Mesodermal cell (in vitro differentiated cells): ENCODE measurements at regions not wholly inside any gene's neighbourhood (a gene's known extent, or its start where the extent isn't known, plus 50 kb on each side); places are given as distances from the start of the nearest gene placed in this dataset.

Experiments used
- H3K27ac ChIP-seq: 2 replicates; pipeline ENCODE4 v1.7.0; 2013; ENCODE audit warnings: mild to moderate bottlenecking, low read depth, low read length, moderate library complexity; ENCODE audit not compliant: severe bottlenecking
- H3K36me3 ChIP-seq: 2 replicates; pipeline ENCODE4 v1.7.1; 2013; ENCODE audit warnings: mild to moderate bottlenecking, low read length, moderate library complexity; ENCODE audit not compliant: control insufficient read depth, insufficient read depth
- H3K4me1 ChIP-seq: one replicate; pipeline ENCODE4 v1.7.1; 2013; ENCODE audit warnings: mild to moderate bottlenecking, low read length; ENCODE audit not compliant: insufficient read depth, control insufficient read depth, poor library complexity, severe bottlenecking
- H3K4me3 ChIP-seq: 2 replicates; pipeline ENCODE4 v1.7.0; 2013; ENCODE audit warnings: low read length, control low read depth, mild to moderate bottlenecking; ENCODE audit not compliant: insufficient read depth, poor library complexity, severe bottlenecking; ENCODE audit errors: extremely low read depth
- H3K9me3 ChIP-seq: 2 replicates; pipeline ENCODE4 v1.7.1; 2013; ENCODE audit warnings: mild to moderate bottlenecking, low read length, moderate library complexity; ENCODE audit not compliant: control insufficient read depth
- WGBS, 2 experiments: methylation state at CpG; one replicate each; pipeline ENCODE4 v1.1.5; 2013; ENCODE audit warnings: missing lambda C conversion rate in 2 of 2; ENCODE audit not compliant: insufficient coverage in 2 of 2; 5-methylcytosine and 5-hydroxymethylcytosine counted together

- Histone ChIP-seq H3K36me3 (no peaks in the 10 kb centered on the region), H3K27ac (no peak overlapping the region), H3K4me3 (no peak overlapping the region), H3K4me1 (no peaks in the 10 kb centered on the region), H3K9me3 (no peaks in the 10 kb centered on the region)
Observed at GRCh38 chr12:81819991-81820633, 61.0 kb upstream of the PPFIA2 start.

GRCh38 chr12:81815611-81816010 lies 56.5 kb upstream of the PPFIA2 start:
- no peak overlapping the region for H3K4me3 ChIP-seq
- H3K27ac ChIP-seq = no peak overlapping the region
- H3K36me3 ChIP-seq = no peaks in the 10 kb centered on the region
- H3K4me1 ChIP-seq = peaks cover 5% of the 10 kb centered on the region
- no peaks in the 10 kb centered on the region for H3K9me3 ChIP-seq
- WGBS, 2 experiments = 63 to 65% methylated on average over 2 of the region's 2 CpGs

GRCh38 chr12:81811778-81812125 lies 52.6 kb upstream of the PPFIA2 start:
- H3K36me3 ChIP-seq = no peaks in the 10 kb centered on the region
- 79 to 83% methylated on average over 1 to 2 of the region's 5 CpGs for WGBS, 2 experiments
- no peak overlapping the region for H3K4me3 ChIP-seq
- peaks cover 5% of the 10 kb centered on the region for H3K4me1 ChIP-seq
- H3K27ac ChIP-seq = no peak overlapping the region
- no peaks in the 10 kb centered on the region for H3K9me3 ChIP-seq

GRCh38 chr12:81811061-81811777 lies 52.1 kb upstream of the PPFIA2 start:
- no peak overlapping the region for H3K27ac ChIP-seq
- no peaks in the 10 kb centered on the region for H3K36me3 ChIP-seq
- no peak overlapping the region for H3K4me3 ChIP-seq
- peaks cover 5% of the 10 kb centered on the region for H3K4me1 ChIP-seq
- no peaks in the 10 kb centered on the region for H3K9me3 ChIP-seq
- WGBS, 2 experiments = 92 to 100% methylated on average over 1 to 3 of the region's 7 CpGs

- Histone ChIP-seq H3K9me3 (no peaks in the 10 kb centered on the region), H3K27ac (no peak overlapping the region), H3K4me1 (peaks cover 5% of the 10 kb centered on the region), H3K36me3 (no peaks in the 10 kb centered on the region), H3K4me3 (no peak overlapping the region)
- 80 to 84% methylated on average over 4 of the region's 4 CpGs for WGBS, 2 experiments
Observed at GRCh38 chr12:81809829-81810595, 50.9 kb upstream of the PPFIA2 start.

- H3K36me3 ChIP-seq = no peaks in the 10 kb centered on the region
- H3K4me3 ChIP-seq = no peak overlapping the region
- no peaks in the 10 kb centered on the region for H3K9me3 ChIP-seq
- H3K27ac ChIP-seq = no peak overlapping the region
- peaks cover 5% of the 10 kb centered on the region for H3K4me1 ChIP-seq
- WGBS, 2 experiments = no CpG with 5 or more reads among the region's 4 CpGs
Observed at GRCh38 chr12:81809113-81809777, 50.1 kb upstream of the PPFIA2 start.
